Transverse colon (tissue), 4 donors: ENCODE measurements at regions not wholly inside any gene's neighbourhood (a gene's known extent, or its start where the extent isn't known, plus 50 kb on each side); places are given as distances from the start of the nearest gene placed in this dataset.

ENCODE experiments used
- DNase-seq: peaks from one replicate; pipeline ENCODE4 v3.0.0-alpha.2; 2019
- H3K27ac ChIP-seq, 4 donors: fragments of 200-600 bp; sonication (generic); 2 replicates each; pipeline ENCODE4 v1.5.1; 2016 to 2018; ENCODE audit warnings: inconsistent platforms in 4 of 4
- H3K27me3 ChIP-seq: fragments of 200-600 bp; sonication (generic); 2 replicates; pipeline ENCODE4 v1.5.1; 2017; ENCODE audit warnings: inconsistent platforms
- H3K36me3 ChIP-seq, 4 donors: fragments of 200-600 bp; sonication (generic); 2 replicates each; pipeline ENCODE4 v1.5.1; 2017 to 2019; ENCODE audit warnings: inconsistent platforms in 4 of 4
- H3K4me1 ChIP-seq, 4 donors: fragments of 200-600 bp; sonication (generic); 2 replicates each; pipeline ENCODE4 v1.5.1; 2017 to 2020; ENCODE audit warnings: inconsistent platforms in 4 of 4
- H3K4me3 ChIP-seq, 4 donors: fragments of 200-600 bp; sonication (generic); 1 replicate in 1 of 4; 2 replicates in 3 of 4; pipeline versions ENCODE4 v1.5.1 to v1.6.1; 2017 to 2019; ENCODE audit warnings: inconsistent platforms in 4 of 4
- H3K9me3 ChIP-seq, 2 donors: fragments of 200-600 bp; sonication (generic); 2 replicates each; pipeline ENCODE4 v1.5.1; 2017 to 2019; ENCODE audit warnings: inconsistent platforms in 2 of 2
- EP300 ChIP-seq: sonication (generic); formaldehyde crosslinking; IDR thresholded peaks from one replicate; pipeline ENCODE4 v1.6.1; 2017; ENCODE audit warnings: antibody characterized with exemption, low read depth
- POLR2A ChIP-seq: fragments of 450-650 bp; IDR thresholded peaks from one replicate; pipeline ENCODE4 v1.6.1; 2016; ENCODE audit warnings: antibody characterized with exemption, mild to moderate bottlenecking, moderate library complexity
- POLR2AphosphoS5 ChIP-seq, 3 donors: sonication (generic); formaldehyde crosslinking; IDR thresholded peaks; one replicate each; pipeline ENCODE4 v1.6.1; 2016; ENCODE audit warnings: antibody characterized with exemption in 3 of 3
- WGBS, 2 donors: methylation state at CpG; one replicate each; pipeline ENCODE4 v1.1.5; 2018; ENCODE audit warnings: low coverage in 1 of 2; 5-methylcytosine and 5-hydroxymethylcytosine counted together
- in situ Hi-C, 4 donors: fragments of 200-750 bp; cut with MboI; loops; one replicate each; pipeline versions ENCODE4 v1.15.0 to v1.15.1; 2017; ENCODE audit warnings: low sequenced_read_pairs in 3 of 4, low pct_ligation_motif_present in 1 of 4, low pct_unique_long_range_greater_than_20kb in 1 of 4
- intact Hi-C: fragments of 100-400 bp; cut with DNase I; formaldehyde crosslinking; loops from one replicate; pipeline ENCODE4 v1.15.1; 2023; ENCODE audit warnings: low total_unique reads
- TF ChIP-seq, protein P1 (sequence below), 5 experiments: fragments of 200-600 bp in 3 of 5; fragments of 450-650 bp in 2 of 5; sonication (generic) in 3 of 5; IDR thresholded peaks; 1 replicate in 2 of 5; 2 replicates in 3 of 5; pipeline ENCODE4 v1.5.1; 2016 to 2017; ENCODE audit warnings: antibody characterized with exemption in 5 of 5, inconsistent platforms in 3 of 5, mild to moderate bottlenecking in 2 of 5, moderate library complexity in 1 of 5

DNA sequence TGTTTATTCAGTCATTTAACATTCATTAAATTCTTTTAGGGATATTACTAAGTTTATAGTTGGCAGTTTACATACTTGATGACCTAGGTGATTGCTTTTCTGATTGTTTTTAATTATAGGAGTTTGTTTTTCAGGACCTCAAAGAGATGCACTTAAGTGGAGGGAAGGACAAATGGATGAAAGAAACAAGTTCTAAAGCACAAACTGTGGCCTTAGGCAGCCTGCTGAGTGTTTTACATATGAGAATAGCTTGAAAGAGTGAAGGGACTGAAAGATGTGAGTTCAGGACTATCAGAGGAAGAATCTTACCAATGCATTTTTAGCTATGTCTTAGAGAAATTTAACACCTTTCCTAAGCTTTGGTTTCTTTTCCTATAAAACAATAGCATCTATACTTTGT lies 402.6 kb downstream of the KLF12 start:
- Histone ChIP-seq H3K9me3 (no peaks in the 10 kb centered on the region), H3K4me1 (no peaks in the 10 kb centered on the region), H3K27ac (no peak overlapping the region), H3K36me3 (no peaks in the 10 kb centered on the region), H3K4me3 (no peak overlapping the region), H3K27me3 (no peaks in the 10 kb centered on the region)
- in situ Hi-C loops (loop anchor here in 1 of 4 donors (25.0 kb wide), 1 partner anchor 1481 kb away; no protein-coding TSS in a partner anchor), intact Hi-C loops (no loop called here)
- TF ChIP-seq, protein P1, sequence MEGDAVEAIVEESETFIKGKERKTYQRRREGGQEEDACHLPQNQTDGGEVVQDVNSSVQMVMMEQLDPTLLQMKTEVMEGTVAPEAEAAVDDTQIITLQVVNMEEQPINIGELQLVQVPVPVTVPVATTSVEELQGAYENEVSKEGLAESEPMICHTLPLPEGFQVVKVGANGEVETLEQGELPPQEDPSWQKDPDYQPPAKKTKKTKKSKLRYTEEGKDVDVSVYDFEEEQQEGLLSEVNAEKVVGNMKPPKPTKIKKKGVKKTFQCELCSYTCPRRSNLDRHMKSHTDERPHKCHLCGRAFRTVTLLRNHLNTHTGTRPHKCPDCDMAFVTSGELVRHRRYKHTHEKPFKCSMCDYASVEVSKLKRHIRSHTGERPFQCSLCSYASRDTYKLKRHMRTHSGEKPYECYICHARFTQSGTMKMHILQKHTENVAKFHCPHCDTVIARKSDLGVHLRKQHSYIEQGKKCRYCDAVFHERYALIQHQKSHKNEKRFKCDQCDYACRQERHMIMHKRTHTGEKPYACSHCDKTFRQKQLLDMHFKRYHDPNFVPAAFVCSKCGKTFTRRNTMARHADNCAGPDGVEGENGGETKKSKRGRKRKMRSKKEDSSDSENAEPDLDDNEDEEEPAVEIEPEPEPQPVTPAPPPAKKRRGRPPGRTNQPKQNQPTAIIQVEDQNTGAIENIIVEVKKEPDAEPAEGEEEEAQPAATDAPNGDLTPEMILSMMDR (IDR thresholded peaks at IDR 0.05) = no peak
- TF ChIP-seq POLR2AphosphoS5 (IDR thresholded peaks at IDR 0.05) = no peak
- TF ChIP-seq POLR2A = no peak
- TF ChIP-seq EP300 = no peak
- no peak for DNase-seq

DNA sequence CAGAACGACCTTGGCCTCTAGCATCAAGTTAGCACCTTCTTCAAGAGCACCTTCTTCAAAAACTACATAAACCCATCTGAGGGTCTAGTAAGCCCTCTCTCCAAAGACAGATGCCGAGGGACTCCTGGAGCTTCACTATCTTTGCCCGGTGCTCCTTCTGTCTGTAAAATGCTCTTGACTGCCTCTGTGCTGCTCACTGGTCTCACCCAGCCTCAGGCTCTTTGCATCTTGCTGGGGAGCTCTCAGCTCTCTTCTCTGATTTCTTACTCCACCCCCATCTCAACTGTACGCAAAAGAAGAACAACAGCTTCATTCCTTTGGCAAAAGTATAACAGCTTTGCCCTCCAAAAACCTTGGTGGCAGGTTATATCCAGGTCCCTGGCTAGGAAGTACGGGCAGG lies 404.2 kb downstream of the KLF12 start:
- no peak for DNase-seq
- Histone ChIP-seq H3K27ac (no peak overlapping the region), H3K4me3 (no peak overlapping the region), H3K36me3 (no peaks in the 10 kb centered on the region), H3K27me3 (no peaks in the 10 kb centered on the region), H3K9me3 (no peaks in the 10 kb centered on the region), H3K4me1 (no peaks in the 10 kb centered on the region)
- in situ Hi-C loops (loop anchor here in 1 of 4 donors (25.0 kb wide), 1 partner anchor 1482 kb away; no protein-coding TSS in a partner anchor), intact Hi-C loops (no loop called here)
- 97 to 100% methylated on average over 2 to 5 of the region's 5 CpGs for WGBS, 2 donors
- TF ChIP-seq, protein P1 (IDR thresholded peaks at IDR 0.05) = no peak
- TF ChIP-seq EP300 = no peak

DNA sequence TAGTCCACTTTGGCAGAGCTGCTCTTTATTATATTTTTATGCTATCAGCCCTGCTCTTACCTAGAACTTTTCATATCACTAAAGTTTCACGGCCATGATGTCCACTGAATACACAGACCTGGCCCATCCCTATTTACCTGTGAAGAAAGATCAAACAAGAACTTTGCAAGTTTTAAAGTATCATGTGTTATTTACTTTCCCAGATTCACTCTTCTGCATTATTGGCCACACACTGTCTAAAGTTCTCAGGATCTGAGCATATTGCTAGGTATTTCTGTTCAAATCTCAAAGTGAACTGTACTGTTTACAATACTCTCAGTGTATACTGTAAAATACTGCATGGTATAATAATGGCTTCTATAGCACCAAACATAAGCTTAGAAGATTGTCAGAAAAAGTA lies 405.2 kb downstream of the KLF12 start:
- in situ Hi-C loops (loop anchor here in 1 of 4 donors (25.0 kb wide), 1 partner anchor 1483 kb away; no protein-coding TSS in a partner anchor), intact Hi-C loops (no loop called here)
- 40 to 50% methylated on average over 1 of the region's 1 CpG for WGBS, 2 donors
- no peak for DNase-seq
- TF ChIP-seq, protein P1 (IDR thresholded peaks at IDR 0.05) = no peak
- TF ChIP-seq POLR2AphosphoS5 (IDR thresholded peaks at IDR 0.05) = no peak
- TF ChIP-seq POLR2A = no peak
- TF ChIP-seq EP300 = no peak
- Histone ChIP-seq H3K9me3 (no peaks in the 10 kb centered on the region), H3K27ac (no peak overlapping the region), H3K36me3 (no peaks in the 10 kb centered on the region), H3K27me3 (no peaks in the 10 kb centered on the region), H3K4me1 (no peaks in the 10 kb centered on the region), H3K4me3 (no peak overlapping the region)

DNA sequence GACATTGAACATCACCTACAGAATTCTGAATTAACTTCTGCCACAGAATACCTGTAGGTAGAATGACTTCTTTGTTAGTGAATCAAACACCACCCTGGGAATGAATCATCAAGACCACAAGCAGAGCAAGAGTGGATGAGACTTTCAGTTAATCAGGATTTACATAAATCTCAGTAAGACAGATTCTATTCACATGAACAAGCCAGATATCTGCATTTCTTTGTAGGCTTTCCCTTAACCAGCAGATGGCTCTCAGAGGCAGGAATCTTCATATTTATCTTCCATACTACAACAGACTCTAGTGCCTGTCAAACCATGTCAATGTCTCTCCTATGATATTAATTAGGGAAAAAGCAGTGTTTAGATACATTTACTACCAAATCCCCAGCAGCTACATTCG lies 412.1 kb downstream of the KLF12 start:
- H3K9me3 ChIP-seq = no peaks in the 10 kb centered on the region
- H3K4me1 ChIP-seq = peaks cover 0 to 13% (median 4%) of the 10 kb centered on the region in 4 donors
- no peaks in the 10 kb centered on the region for H3K27me3 ChIP-seq
- no peaks in the 10 kb centered on the region for H3K36me3 ChIP-seq
- in situ Hi-C loops (loop anchor here in 2 of 4 donors (25.0 kb wide), 3 partner anchors 660 to 910 kb away; partner anchors contain the start of gene KLF5 (in 1 of the 2)), intact Hi-C loops (no loop called here)
- WGBS, 2 donors = 56% methylated on average over 1 of the region's 1 CpG; no CpG with 5 or more reads in 1 of the 2 donors
- no peak overlapping the region for H3K4me3 ChIP-seq
- TF ChIP-seq POLR2A = no peak
- TF ChIP-seq, protein P1 (IDR thresholded peaks at IDR 0.05) = peak in 1 of 5 experiments; percentile 12
- no peak for DNase-seq
- no peak overlapping the region for H3K27ac ChIP-seq
